Caco-2 (cell line): ENCODE measurements at regions not wholly inside any gene's neighbourhood (a gene's known extent, or its start where the extent isn't known, plus 50 kb on each side); places are given as distances from the start of the nearest gene placed in this dataset.

ENCODE experiments used
- BruUV-seq: library from RNA; stranded (reverse); fragments of 400-500 nt; replicated peaks from 2 replicates; lab custom pipeline; 2021; lab: Mats Ljungman, UMichigan
- CTCF ChIA-PET: fragments of 300-600 bp; sonication (Branson Sonifier 250); formaldehyde crosslinking; loops from one replicate; lab custom pipeline; 2022; ENCODE audit warnings: antibody characterized with exemption; lab: Charles Lee
- POLR2A ChIA-PET: fragments of 300-600 bp; sonication (Branson Sonifier 250); formaldehyde crosslinking; loops from one replicate; lab custom pipeline; 2022; ENCODE audit warnings: antibody characterized with exemption; lab: Charles Lee
- DNase-seq, 2 experiments: peaks; one replicate each; pipeline versions ENCODE4 v3.0.0 to v3.0.0-alpha.2; 2020 to 2022
- H3K27me3 ChIP-seq: replicated peaks from 2 replicates; pipeline ENCODE4 v1.6.0; 2011; ENCODE audit warnings: low read length; ENCODE audit not compliant: control insufficient read depth, insufficient read depth
- H3K36me3 ChIP-seq: 2 replicates; pipeline ENCODE4 v1.5.1; 2011; ENCODE audit warnings: low read length; ENCODE audit not compliant: control insufficient read depth, insufficient read depth
- H3K4me1 ChIP-seq: fragments of 250-450 bp; sonication (Bioruptor Pico); 2 replicates; pipeline ENCODE4 v1.5.1; 2020; ENCODE audit warnings: mild to moderate bottlenecking
- H3K4me3 ChIP-seq: 2 replicates; pipeline ENCODE4 v1.5.1; 2011; ENCODE audit warnings: low read depth, mild to moderate bottlenecking, control low read depth, low read length
- H3K9me3 ChIP-seq: fragments of 250-450 bp; sonication (Bioruptor Pico); 2 replicates; pipeline ENCODE4 v1.5.1; 2020; ENCODE audit warnings: mild to moderate bottlenecking, moderate library complexity
- H3K27ac Mint-ChIP-seq: one replicate; pipeline ENCODE4 v1.8.0; 2022; ENCODE audit warnings: mixed read lengths; ENCODE audit not compliant: unreplicated experiment
- H3K27me3 Mint-ChIP-seq: one replicate; pipeline ENCODE4 v1.8.0; 2022; ENCODE audit warnings: mixed read lengths; ENCODE audit not compliant: insufficient read depth, unreplicated experiment
- H3K36me3 Mint-ChIP-seq: one replicate; pipeline ENCODE4 v1.8.0; 2022; ENCODE audit warnings: mild to moderate bottlenecking, mixed read lengths; ENCODE audit not compliant: insufficient read depth, unreplicated experiment
- H3K4me1 Mint-ChIP-seq: one replicate; pipeline ENCODE4 v1.8.0; 2022; ENCODE audit warnings: low read depth, mixed read lengths; ENCODE audit not compliant: unreplicated experiment
- H3K4me3 Mint-ChIP-seq: one replicate; pipeline ENCODE4 v1.8.0; 2022; ENCODE audit warnings: mild to moderate bottlenecking, moderate library complexity, mixed read lengths; ENCODE audit not compliant: unreplicated experiment
- H3K9me3 Mint-ChIP-seq: one replicate; pipeline ENCODE4 v1.8.0; 2022; ENCODE audit warnings: mixed read lengths; ENCODE audit not compliant: unreplicated experiment
- CTCF ChIP-seq, 2 experiments: fragments of 200-600 bp in 1 of 2; IDR thresholded peaks; 1 replicate in 1 of 2; 2 replicates in 1 of 2; pipeline versions ENCODE4 v1.5.1 to v1.8.0; 2011 to 2022; ENCODE audit warnings: antibody characterized with exemption in 1 of 2, control low read depth in 1 of 2, inconsistent platforms in 1 of 2, low read depth in 1 of 2, low read length in 1 of 2, mild to moderate bottlenecking in 1 of 2, moderate library complexity in 1 of 2; ENCODE audit not compliant: insufficient read depth in 1 of 2, severe bottlenecking in 1 of 2, unreplicated experiment in 1 of 2
- intact Hi-C: fragments of 100-400 bp; cut with micrococcal nuclease; formaldehyde crosslinking; loops from one replicate; pipeline ENCODE4 v1.10.0; 2022; ENCODE audit not compliant: unreplicated experiment

- no peaks in the 10 kb centered on the region for H3K9me3 ChIP-seq
- Mint-ChIP-seq H3K4me3 (no peak overlapping the region), H3K36me3 (no peaks in the 10 kb centered on the region), H3K4me1 (no peaks in the 10 kb centered on the region), H3K27me3 (no peaks in the 10 kb centered on the region), H3K9me3 (no peaks in the 10 kb centered on the region), H3K27ac (no peak overlapping the region)
- POLR2A ChIA-PET = no interaction called here
- DNase-seq = no peak
- H3K4me1 ChIP-seq = no peaks in the 10 kb centered on the region
- no TSS peak for BruUV-seq
- no peaks in the 10 kb centered on the region for H3K36me3 ChIP-seq
- no peaks in the 10 kb centered on the region for H3K27me3 ChIP-seq
- H3K4me3 ChIP-seq = no peak overlapping the region
- TF ChIP-seq CTCF (IDR thresholded peaks at IDR 0.05; ENCODE audit: insufficient read depth in 1 of 2, low read depth in 1 of 2, low read length in 1 of 2, severe bottlenecking in 1 of 2, unreplicated experiment in 1 of 2) = no peak
- CTCF ChIA-PET = no interaction called here
- intact Hi-C loops = no loop called here
Measured at GRCh38 chr2:52347292-52347691, 1315.4 kb upstream of the NRXN1 start.

- Histone ChIP-seq H3K36me3 (no peaks in the 10 kb centered on the region), H3K4me3 (no peak overlapping the region), H3K9me3 (no peaks in the 10 kb centered on the region), H3K4me1 (no peaks in the 10 kb centered on the region), H3K27me3 (no peaks in the 10 kb centered on the region)
- Mint-ChIP-seq H3K9me3 (no peaks in the 10 kb centered on the region), H3K27ac (no peak overlapping the region), H3K4me1 (no peaks in the 10 kb centered on the region), H3K36me3 (no peaks in the 10 kb centered on the region), H3K27me3 (no peaks in the 10 kb centered on the region), H3K4me3 (no peak overlapping the region)
- no peak for TF ChIP-seq CTCF (IDR thresholded peaks at IDR 0.05; ENCODE audit: insufficient read depth in 1 of 2, low read depth in 1 of 2, low read length in 1 of 2, severe bottlenecking in 1 of 2, unreplicated experiment in 1 of 2)
- no peak for DNase-seq
- ChIA-PET POLR2A (no interaction called here), CTCF (no interaction called here)
- no TSS peak for BruUV-seq
- intact Hi-C loops = no loop called here
Measured at GRCh38 chr2:52345676-52346075, 1313.7 kb upstream of the NRXN1 start.

GRCh38 chr2:52345082-52345481 lies 1313.2 kb upstream of the NRXN1 start:
- ChIA-PET CTCF (no interaction called here), POLR2A (no interaction called here)
- Mint-ChIP-seq H3K4me1 (no peaks in the 10 kb centered on the region), H3K4me3 (no peak overlapping the region), H3K9me3 (no peaks in the 10 kb centered on the region), H3K27me3 (no peaks in the 10 kb centered on the region), H3K36me3 (no peaks in the 10 kb centered on the region), H3K27ac (no peak overlapping the region)
- H3K4me1 ChIP-seq = no peaks in the 10 kb centered on the region
- TF ChIP-seq CTCF (IDR thresholded peaks at IDR 0.05; ENCODE audit: insufficient read depth in 1 of 2, low read depth in 1 of 2, low read length in 1 of 2, severe bottlenecking in 1 of 2, unreplicated experiment in 1 of 2) = no peak
- no peaks in the 10 kb centered on the region for H3K9me3 ChIP-seq
- BruUV-seq = no TSS peak
- no peak for DNase-seq
- H3K4me3 ChIP-seq = no peak overlapping the region
- no peaks in the 10 kb centered on the region for H3K27me3 ChIP-seq
- intact Hi-C loops = no loop called here
- no peaks in the 10 kb centered on the region for H3K36me3 ChIP-seq
